IMR-90 (cell line): ENCODE measurements at regions not wholly inside any gene's neighbourhood (a gene's known extent, or its start where the extent isn't known, plus 50 kb on each side); places are given as distances from the start of the nearest gene placed in this dataset.

Source experiments
- BHLHE40 ChIP-seq: fragments of 150-350 bp; IDR thresholded peaks from 2 replicates; pipeline ENCODE4 v1.6.1; 2016; ENCODE audit warnings: mild to moderate bottlenecking, low read depth, low read length
- CEBPB ChIP-seq: IDR thresholded peaks from 2 replicates; pipeline ENCODE4 v1.6.1; 2012; ENCODE audit warnings: low read depth, low read length, improper control_type of control experiment
- CHD1 ChIP-seq: IDR thresholded peaks from 2 replicates; pipeline ENCODE4 v1.6.1; 2012; ENCODE audit warnings: low read depth, low read length, improper control_type of control experiment
- POLR2A ChIP-seq: IDR thresholded peaks from 2 replicates; pipeline ENCODE4 v1.6.1; 2012; ENCODE audit warnings: mild to moderate bottlenecking, low read depth, low read length
- RAD21 ChIP-seq: IDR thresholded peaks from 2 replicates; pipeline ENCODE4 v1.6.1; 2012; ENCODE audit warnings: low read length, improper control_type of control experiment
- RCOR1 ChIP-seq: IDR thresholded peaks from 2 replicates; pipeline ENCODE4 v1.6.1; 2012; ENCODE audit warnings: mild to moderate bottlenecking, low read length, improper control_type of control experiment; ENCODE audit not compliant: insufficient replicate concordance
- RFX5 ChIP-seq: IDR thresholded peaks from 2 replicates; pipeline ENCODE4 v1.8.0; 2012; ENCODE audit warnings: low read depth, mild to moderate bottlenecking, low read length, moderate library complexity
- SMC3 ChIP-seq: fragments of 150-350 bp; IDR thresholded peaks from 2 replicates; pipeline ENCODE4 v1.6.1; 2016; ENCODE audit warnings: low read depth, mild to moderate bottlenecking, antibody characterized with exemption, low read length, moderate library complexity
- TF ChIP-seq, protein P1 (sequence below): conservative IDR thresholded peaks from 2 replicates; pipeline ENCODE4 v1.5.1; 2012; ENCODE audit warnings: mild to moderate bottlenecking, low read depth, low read length, improper control_type of control experiment

DNA sequence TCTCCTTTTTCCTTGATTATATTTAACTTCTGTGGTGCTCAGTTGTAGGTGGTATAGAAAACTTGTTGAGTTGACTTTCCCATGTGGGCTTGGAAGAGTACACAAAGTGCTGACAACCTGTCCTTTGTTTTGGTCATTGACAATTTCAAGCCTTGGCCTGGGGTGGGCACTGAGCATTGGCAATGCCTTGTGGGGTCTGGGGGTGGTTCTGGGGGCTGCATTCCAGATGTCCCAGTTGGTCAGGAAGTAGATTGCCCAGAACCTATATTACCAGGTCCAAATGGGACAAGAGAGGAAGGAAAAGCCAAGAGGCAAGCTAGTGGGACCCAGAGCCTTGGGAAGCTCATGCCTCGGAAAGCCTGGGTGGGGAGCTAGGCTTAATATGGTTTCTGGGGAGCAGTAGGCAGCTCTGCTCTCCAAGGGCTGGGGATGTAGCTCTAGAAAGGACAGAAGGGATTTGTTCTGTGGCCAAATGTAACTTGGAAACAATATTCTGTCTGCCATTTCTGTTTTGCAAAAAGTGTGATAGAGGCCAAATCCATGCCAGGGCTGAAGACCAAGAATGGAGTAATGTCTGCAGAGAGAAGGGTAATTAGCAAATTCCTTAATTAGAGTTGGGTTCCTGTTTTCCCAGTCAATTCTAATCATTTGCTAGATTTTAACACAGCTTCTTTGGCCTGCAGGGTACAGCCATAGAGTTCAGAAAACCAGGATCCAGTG, 87.4 kb downstream of the SLC4A3 start:
- TF ChIP-seq, protein P1, sequence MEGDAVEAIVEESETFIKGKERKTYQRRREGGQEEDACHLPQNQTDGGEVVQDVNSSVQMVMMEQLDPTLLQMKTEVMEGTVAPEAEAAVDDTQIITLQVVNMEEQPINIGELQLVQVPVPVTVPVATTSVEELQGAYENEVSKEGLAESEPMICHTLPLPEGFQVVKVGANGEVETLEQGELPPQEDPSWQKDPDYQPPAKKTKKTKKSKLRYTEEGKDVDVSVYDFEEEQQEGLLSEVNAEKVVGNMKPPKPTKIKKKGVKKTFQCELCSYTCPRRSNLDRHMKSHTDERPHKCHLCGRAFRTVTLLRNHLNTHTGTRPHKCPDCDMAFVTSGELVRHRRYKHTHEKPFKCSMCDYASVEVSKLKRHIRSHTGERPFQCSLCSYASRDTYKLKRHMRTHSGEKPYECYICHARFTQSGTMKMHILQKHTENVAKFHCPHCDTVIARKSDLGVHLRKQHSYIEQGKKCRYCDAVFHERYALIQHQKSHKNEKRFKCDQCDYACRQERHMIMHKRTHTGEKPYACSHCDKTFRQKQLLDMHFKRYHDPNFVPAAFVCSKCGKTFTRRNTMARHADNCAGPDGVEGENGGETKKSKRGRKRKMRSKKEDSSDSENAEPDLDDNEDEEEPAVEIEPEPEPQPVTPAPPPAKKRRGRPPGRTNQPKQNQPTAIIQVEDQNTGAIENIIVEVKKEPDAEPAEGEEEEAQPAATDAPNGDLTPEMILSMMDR = no peak
- TF ChIP-seq CEBPB (no peak), POLR2A (no peak), BHLHE40 (no peak), RCOR1 (no peak), RAD21 (no peak), CHD1 (no peak), RFX5 (no peak), SMC3 (no peak)
